ENCODE measurements at regions not wholly inside any gene's neighbourhood (a gene's known extent, or its start where the extent isn't known, plus 50 kb on each side); places are given as distances from the start of the nearest gene placed in this dataset.

GRCh38 chr15:91476861-91477260 is 376.6 kb upstream of the SLCO3A1 start:
- no peak for DNase-seq

DNA sequence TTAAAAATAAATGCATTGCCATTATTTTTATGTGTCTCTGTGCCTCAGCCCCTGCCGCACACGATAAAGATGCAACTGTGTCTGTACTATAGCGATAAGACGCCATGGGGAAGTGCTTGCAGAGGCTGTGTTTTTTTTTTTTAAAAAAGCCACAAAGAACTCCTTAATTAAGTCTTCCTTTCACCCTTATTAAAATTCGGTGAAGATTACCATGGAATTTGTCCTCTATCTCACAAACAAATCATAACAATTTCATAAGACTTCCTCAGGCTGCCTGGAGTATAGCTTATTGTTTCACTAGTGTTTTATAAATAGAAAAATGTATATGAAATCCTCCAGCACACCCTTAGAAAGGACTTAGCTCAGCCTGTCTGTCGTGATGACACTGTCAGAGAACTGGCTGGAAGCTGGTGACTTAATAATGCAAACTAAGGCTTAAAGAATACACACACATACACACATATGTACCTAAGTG is 374.8 kb upstream of the SLCO3A1 start:
- no peak for DNase-seq

- no peak for DNase-seq
These were observed 373.1 kb upstream of the SLCO3A1 start for GRCh38 chr15:91480426-91480825.

DNA sequence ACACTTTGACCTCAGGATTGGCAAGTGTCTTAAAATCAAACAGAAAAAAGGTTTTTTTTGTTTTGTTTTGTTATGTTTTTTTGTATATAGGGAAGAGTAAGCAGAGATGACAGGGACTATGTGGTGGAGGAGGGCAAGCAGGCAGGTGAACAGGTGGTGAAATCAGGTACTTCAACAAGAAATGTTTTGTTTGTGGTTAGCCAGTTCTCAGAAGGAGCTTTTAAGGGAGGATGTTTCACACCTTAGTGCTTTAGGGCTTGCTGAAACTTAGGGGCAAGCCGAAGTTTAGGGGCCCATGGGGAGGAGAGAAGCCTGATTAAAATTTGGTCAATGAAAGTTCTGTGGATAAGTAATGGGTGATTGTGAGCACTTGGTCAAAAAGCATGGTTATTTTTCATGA is 370.7 kb upstream of the SLCO3A1 start:
- no peak for DNase-seq

GRCh38 chr15:91484141-91484540 is 369.4 kb upstream of the SLCO3A1 start:
- DNase-seq = no peak

DNA sequence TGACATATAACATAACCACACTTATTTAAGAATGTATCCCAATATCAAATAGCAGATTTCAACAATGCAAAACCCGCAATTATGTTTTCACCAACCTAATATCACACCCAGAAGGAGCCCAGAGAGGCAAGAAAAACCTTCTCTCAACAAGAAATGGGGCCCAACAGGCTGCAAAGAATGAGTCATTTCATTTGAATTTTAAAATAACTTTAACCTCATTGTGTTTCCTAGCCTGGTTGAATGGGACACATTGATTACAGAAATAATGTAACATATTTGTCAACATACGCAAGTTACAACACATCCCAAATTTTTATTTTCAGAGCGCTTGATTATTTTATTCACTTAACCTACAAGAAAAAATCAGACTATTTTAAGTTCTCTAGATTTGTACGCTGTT is 365.1 kb upstream of the SLCO3A1 start:
- no peak for DNase-seq

DNA sequence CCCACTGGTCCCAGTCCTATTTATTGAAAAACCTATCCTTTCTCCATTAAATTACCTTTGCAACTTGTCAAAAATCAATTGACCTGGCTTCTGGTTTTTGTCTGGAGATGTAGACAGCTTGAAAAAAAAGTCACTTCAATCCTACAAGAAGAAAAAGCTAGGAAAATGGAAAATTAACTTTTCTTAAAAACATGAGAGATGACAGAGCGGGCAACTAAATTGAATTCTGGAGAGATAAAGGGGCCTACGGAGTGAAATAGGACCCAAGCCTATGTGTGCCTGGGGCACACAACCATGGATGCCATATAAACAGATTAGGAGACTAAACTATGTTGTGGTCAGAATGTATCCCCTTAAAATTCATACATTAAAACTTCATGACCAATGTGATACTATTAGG is 363.3 kb upstream of the SLCO3A1 start:
- DNase-seq = no peak

DNA sequence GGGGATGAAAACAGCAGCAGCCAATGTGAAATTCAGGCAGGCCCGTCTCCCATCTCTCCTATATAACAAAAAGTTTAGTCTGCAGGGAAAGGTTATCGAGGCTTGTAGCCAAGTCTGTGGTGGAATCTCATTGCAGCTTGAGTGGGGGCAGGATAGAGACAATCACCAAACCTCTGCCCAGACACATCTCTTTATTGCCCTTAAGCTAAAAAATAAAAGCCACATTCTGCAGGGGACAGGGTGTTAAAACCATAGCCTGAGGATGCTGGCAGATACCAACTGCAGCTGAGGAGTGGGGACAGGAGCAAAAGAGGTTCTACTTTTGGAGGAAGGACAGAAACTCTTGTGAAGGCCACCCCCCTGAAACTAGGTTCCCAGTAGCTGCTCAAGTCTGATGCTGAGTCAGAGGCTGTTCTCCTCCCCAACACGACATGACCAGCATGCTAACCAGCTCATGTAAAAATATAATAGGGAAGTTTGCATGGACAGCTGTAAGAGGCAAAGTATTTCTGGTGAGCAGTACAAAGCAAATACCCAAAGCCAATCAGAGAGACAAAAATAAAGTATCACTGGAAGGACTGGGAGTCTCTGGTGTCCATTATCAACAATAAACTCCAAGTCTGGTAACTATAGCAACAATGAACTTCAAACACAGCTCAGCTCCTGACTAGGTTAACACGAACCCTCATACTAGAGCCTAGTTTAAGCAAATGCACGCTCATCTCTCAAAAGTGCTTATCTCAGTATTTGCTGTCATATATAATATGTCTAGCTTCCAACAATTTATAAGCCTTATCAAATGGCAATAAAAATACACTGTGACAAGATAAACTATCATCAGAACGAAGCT is 362.2 kb upstream of the SLCO3A1 start:
- DNase-seq = no peak

DNA sequence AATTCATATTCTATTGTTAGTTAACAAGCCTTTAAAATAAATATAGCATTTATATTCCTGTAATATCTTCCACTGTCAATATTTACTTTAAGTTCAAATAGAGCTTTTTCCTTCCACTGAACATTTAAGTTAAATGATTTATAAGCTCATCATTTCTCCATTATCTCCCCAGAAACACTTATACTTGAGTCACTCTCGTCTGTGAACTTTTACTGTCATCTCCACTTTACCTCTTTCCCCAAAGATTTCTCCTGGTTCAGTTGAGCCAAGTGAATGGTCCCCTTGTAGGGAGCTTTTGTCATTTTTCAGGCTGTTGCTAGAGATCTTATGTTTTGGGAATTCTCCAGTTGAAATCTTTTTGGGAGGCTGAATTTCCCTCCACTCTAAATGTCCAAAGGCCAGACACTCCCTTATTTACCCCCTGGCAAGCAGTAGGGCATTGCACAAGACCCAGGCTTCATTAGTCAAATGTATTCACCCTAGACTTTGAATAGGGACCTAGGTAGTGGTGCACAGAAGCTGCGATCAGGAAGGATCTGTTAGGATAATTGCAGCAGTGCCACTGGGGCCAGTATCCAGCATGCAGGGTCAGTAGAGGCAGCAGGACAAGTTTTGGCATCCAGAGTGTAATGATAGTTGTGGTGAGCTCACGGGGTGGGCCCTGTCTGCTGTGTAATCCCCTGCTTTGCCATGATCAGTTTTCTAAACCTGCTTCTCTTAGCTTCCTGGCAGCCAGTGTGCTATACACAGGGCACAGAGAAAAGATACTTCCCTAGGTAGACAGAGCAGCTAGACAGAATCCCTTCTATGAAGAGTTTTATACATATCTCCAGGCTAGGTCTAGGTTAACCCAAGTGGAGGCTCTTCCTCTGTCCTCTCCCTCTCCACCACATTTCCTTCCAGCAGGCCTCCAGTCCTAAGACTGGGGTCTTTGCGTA is 356.5 kb upstream of the SLCO3A1 start:
- no peak for DNase-seq

DNA sequence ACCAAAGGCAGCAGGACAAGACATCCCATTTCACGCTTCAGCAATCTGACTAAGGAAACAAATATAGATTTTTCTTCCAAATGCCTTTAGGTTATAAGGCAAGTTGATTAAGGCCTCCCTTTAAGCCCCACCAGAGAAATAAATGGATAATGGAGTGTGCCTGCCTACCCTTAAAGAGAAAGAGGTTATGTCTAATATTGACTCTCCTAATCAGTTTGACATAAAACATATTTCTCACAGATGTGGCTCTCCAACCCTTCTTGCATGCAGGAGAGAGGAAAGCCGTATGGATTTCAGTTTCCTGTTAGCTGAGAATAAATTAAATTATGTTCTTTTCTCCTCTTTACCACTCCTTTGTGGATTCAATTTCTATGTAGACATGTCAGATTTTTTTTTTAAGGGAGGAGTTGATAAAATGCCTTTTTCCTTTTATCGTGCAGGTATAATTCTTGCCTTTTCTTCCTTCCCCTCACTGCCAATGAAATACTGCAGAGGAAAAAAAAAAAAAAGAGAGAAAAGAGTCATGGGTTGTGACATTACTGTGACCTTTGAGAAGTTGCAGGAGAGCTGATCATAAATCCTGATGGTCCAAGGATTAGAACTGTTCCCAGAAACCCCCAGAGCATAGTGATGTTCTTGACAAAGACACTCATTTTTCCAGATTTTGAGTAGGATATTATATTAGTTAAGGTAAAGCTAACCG is 355.3 kb upstream of the SLCO3A1 start:
- no peak for DNase-seq

- DNase-seq = no peak
These were observed 354.8 kb upstream of the SLCO3A1 start for GRCh38 chr15:91498749-91499062.

GRCh38 chr15:91499774-91500383 is 353.6 kb upstream of the SLCO3A1 start:
- no peak for DNase-seq

- DNase-seq = no peak
These were observed 344.9 kb upstream of the SLCO3A1 start for GRCh38 chr15:91508633-91509032.

GRCh38 chr15:91514147-91514546 is 339.4 kb upstream of the SLCO3A1 start:
- no peak for DNase-seq

- no peak for DNase-seq
These were observed 338.2 kb upstream of the SLCO3A1 start for GRCh38 chr15:91515188-91515754.

DNA sequence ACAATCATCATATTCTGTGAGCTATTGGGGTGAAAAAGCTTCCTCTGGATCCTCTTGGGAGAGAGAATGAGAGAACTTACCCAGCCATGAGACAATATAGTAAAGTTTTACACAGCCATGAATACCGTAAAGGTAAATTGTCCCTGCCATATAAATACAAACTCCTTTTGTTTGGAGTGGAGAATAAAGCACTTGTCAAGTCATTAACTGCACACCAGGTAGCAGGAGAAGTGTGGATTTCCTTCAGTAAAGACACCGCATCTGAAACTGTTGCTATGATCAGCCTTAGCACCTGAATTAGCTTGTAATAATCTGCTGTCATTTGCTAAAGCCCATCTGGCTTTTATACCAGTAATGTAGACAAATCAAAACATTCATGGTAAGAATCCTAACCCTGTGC is 336.6 kb upstream of the SLCO3A1 start:
- DNase-seq = no peak

DNA sequence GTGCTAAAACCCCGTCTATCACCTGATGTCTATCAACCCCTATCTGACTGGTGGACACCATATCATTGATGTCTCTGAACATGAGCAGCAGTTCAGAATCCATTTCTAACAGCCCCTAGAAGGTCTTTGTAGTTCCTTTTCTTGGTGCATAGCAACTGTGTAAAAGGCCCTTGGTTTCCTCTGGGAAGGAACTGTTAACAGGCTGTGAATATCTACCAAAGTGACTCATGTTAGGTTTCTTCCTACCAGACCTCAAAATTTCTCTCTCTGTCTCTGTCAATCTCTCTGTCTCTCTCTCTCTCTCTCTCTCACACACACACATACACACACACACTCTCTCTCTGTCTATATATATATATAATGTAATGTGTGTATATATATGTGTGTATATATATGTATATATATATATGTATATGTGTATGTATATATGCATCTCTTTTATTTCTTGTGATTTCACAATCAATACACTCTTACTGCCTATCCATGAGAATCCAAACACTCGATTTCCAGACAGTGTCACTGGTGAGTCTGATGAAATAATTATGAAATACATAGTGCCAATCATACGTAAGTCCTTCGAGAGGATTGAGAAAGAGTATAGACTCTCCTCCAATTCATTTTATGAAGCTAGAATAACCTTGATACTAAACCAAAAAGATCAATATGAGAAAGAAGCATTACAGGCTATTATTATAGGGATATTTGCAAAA is 335.9 kb upstream of the SLCO3A1 start:
- DNase-seq = no peak

DNA sequence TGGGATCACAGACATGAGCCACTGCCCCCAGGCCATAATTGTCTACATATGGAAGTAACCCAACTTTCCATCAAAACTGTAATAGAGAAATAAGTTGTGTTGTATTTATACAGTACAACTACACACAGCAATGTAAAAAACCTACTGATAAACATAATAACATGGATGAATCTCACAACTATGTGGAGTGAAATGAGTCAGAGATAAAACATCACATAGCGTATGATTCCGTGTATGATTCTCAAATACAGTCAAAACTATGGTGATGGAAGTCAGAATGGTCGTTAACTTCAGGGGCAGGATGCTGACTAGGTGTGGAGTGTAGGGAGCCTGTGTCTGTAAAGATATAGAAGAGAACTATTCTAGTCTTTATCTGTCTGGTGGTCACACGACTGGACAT is 332.7 kb upstream of the SLCO3A1 start:
- DNase-seq = no peak

GRCh38 chr15:91521548-91521947 is 332.0 kb upstream of the SLCO3A1 start:
- no peak for DNase-seq

DNA sequence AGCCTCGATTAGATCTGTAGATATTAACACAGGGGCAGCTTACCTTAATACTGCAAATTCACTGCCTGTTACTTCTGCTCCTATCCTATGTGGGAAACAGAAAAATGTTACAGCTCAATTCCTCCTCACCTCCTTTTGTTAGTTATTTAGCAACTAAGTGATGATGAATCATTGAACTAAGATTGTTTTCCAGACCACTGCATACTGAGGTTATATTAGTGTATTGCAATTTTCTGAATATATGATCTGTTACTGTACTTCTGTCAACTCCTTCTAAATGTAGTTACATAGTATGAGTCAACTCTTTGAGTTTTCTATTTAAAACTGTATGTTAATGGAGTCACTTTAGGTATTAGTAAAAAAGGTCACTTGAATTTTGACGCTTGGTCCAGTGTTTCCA is 331.5 kb upstream of the SLCO3A1 start:
- no peak for DNase-seq

DNA sequence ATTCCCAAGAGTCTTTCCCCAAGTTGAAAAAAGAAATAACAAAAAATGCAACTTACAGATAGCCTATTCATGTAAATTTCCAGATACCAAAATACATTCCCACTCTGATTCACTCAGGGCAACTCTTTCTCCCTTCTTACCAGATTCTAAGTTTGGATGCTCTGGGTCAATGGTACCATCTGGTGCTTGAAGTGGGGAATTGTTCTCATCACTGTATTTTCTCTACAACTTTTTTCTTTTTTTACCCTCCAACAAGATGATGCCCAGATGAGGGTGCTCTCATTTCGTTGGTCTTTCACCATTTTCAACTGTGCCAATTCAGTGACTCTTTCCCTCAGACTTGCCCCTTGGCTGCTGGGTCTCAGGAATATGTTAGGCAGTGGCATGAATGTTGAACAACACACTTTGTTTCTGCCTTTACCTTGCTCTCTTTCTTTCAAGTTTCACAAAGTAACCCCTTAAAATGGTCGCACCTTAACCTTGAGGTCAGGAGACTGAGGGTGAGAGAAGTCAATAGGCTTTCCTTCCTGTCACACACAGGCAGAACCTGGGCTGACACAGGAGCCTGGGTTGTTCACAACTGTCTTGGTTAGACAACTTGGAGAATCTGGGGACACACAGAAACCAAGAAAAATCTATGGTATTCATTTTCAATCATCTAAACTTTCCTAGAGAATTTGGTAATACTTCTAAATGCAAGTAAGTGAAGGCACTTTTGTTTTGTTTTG is 330.7 kb upstream of the SLCO3A1 start:
- DNase-seq = no peak

Measured in activated CD8-positive, alpha-beta memory T cell treated with anti-CD3 and anti-CD28 coated beads for 24 hours (primary cell).